NCI-H2171 (cell line): ENCODE measurements at regions not wholly inside any gene's neighbourhood (a gene's known extent, or its start where the extent isn't known, plus 50 kb on each side); places are given as distances from the start of the nearest gene placed in this dataset.

Source experiments
- DNase-seq: peaks from one replicate; lab custom pipeline; 2025; lab: John Stamatoyannopoulos, UW

GRCh38 chrX:97766501-97767095 is 882.9 kb downstream of the RPA4 start:
- DNase-seq = no peak

- no peak for DNase-seq
These were observed 903.6 kb downstream of the RPA4 start for GRCh38 chrX:97787311-97787710.

- no peak for DNase-seq
These were observed 904.1 kb downstream of the RPA4 start for GRCh38 chrX:97787849-97788248.

GRCh38 chrX:97790850-97791249 is 907.1 kb downstream of the RPA4 start:
- DNase-seq = no peak

- no peak for DNase-seq
These were observed 913.4 kb downstream of the RPA4 start for GRCh38 chrX:97797076-97797475.

- DNase-seq = no peak
These were observed 922.5 kb downstream of the RPA4 start for GRCh38 chrX:97806238-97806637.

- DNase-seq = no peak
These were observed 923.2 kb downstream of the RPA4 start for GRCh38 chrX:97806946-97807345.

- no peak for DNase-seq
These were observed 936.5 kb downstream of the RPA4 start for GRCh38 chrX:97820170-97820569.

- DNase-seq = no peak
These were observed 944.8 kb downstream of the RPA4 start for GRCh38 chrX:97828471-97828870.

GRCh38 chrX:97835969-97836368 is 952.3 kb downstream of the RPA4 start:
- no peak for DNase-seq

GRCh38 chrX:97841544-97842179 is 958.0 kb downstream of the RPA4 start:
- no peak for DNase-seq

GRCh38 chrX:97842468-97843199 is 958.9 kb downstream of the RPA4 start:
- no peak for DNase-seq

- no peak for DNase-seq
These were observed 959.6 kb downstream of the RPA4 start for GRCh38 chrX:97843200-97843811.

GRCh38 chrX:97844161-97844560 is 960.5 kb downstream of the RPA4 start:
- no peak for DNase-seq

- no peak for DNase-seq
These were observed 961.2 kb downstream of the RPA4 start for GRCh38 chrX:97844943-97845342.

- DNase-seq = no peak
These were observed 961.7 kb downstream of the RPA4 start for GRCh38 chrX:97845451-97845850.

GRCh38 chrX:97846228-97846627 is 962.5 kb downstream of the RPA4 start:
- DNase-seq = no peak

- no peak for DNase-seq
These were observed 963.1 kb downstream of the RPA4 start for GRCh38 chrX:97846718-97847237.

GRCh38 chrX:97847885-97848679 is 964.4 kb downstream of the RPA4 start:
- DNase-seq = no peak

- DNase-seq = no peak
These were observed 966.2 kb downstream of the RPA4 start for GRCh38 chrX:97849951-97850350.

- DNase-seq = no peak
These were observed 967.2 kb downstream of the RPA4 start for GRCh38 chrX:97850911-97851310.

- no peak for DNase-seq
These were observed 970.4 kb downstream of the RPA4 start for GRCh38 chrX:97854086-97854485.
